DMS53 treated with DMSO at 0.1 percent for 48 hours (cell line): ENCODE measurements at regions not wholly inside any gene's neighbourhood (a gene's known extent, or its start where the extent isn't known, plus 50 kb on each side); places are given as distances from the start of the nearest gene placed in this dataset.
"Not testable (repeated sequence)": the region's sequence is repeated elsewhere in the genome, so short reads cannot be mapped to it uniquely, and the experiment has no call there.

Source experiments
- DNase-seq: peaks from one replicate; lab custom pipeline; 2025; ENCODE audit not compliant: unreplicated experiment; lab: John Stamatoyannopoulos, UW

GRCh38 chr17:69669441-69670178 lies 255.1 kb downstream of the MAP2K6 start:
- DNase-seq = no peak

- no peak for DNase-seq
These were observed 258.4 kb downstream of the MAP2K6 start for GRCh38 chr17:69672924-69673323.

GRCh38 chr17:69677130-69677529 lies 262.6 kb downstream of the MAP2K6 start:
- no peak for DNase-seq

- DNase-seq = no peak
These were observed 263.7 kb downstream of the MAP2K6 start for GRCh38 chr17:69678206-69678605.

- no peak for DNase-seq
These were observed 265.3 kb downstream of the MAP2K6 start for GRCh38 chr17:69679829-69680228.

- DNase-seq = no peak
These were observed 269.8 kb downstream of the MAP2K6 start for GRCh38 chr17:69684251-69684650.

- not testable (repeated sequence) for DNase-seq
These were observed 270.7 kb downstream of the MAP2K6 start for GRCh38 chr17:69685150-69685549.

- DNase-seq = no peak
These were observed 276.0 kb downstream of the MAP2K6 start for GRCh38 chr17:69690531-69690930.

GRCh38 chr17:69692171-69692570 lies 277.7 kb downstream of the MAP2K6 start:
- DNase-seq = no peak

- no peak for DNase-seq
These were observed 281.1 kb downstream of the MAP2K6 start for GRCh38 chr17:69695646-69696045.

GRCh38 chr17:69696650-69697049 lies 282.2 kb downstream of the MAP2K6 start:
- DNase-seq = no peak

- DNase-seq = not testable (repeated sequence)
These were observed 283.9 kb downstream of the MAP2K6 start for GRCh38 chr17:69698352-69698751.

GRCh38 chr17:69702078-69702477 lies 287.6 kb downstream of the MAP2K6 start:
- DNase-seq = peak; percentile 61

- no peak for DNase-seq
These were observed 289.3 kb downstream of the MAP2K6 start for GRCh38 chr17:69703751-69704150.

GRCh38 chr17:69704935-69705334 lies 290.4 kb downstream of the MAP2K6 start:
- DNase-seq = no peak

- DNase-seq = no peak
These were observed 291.6 kb downstream of the MAP2K6 start for GRCh38 chr17:69706127-69706526.

- DNase-seq = no peak
These were observed 294.9 kb downstream of the MAP2K6 start for GRCh38 chr17:69709441-69709840.

- no peak for DNase-seq
These were observed 296.4 kb downstream of the MAP2K6 start for GRCh38 chr17:69710926-69711325.

- DNase-seq = no peak
These were observed 297.0 kb downstream of the MAP2K6 start for GRCh38 chr17:69711541-69711940.

GRCh38 chr17:69712801-69713311 lies 298.4 kb downstream of the MAP2K6 start:
- no peak for DNase-seq

GRCh38 chr17:69713815-69714214 lies 299.3 kb downstream of the MAP2K6 start:
- no peak for DNase-seq

GRCh38 chr17:69714669-69715068 lies 300.2 kb downstream of the MAP2K6 start:
- DNase-seq = no peak

- DNase-seq = no peak
These were observed 301.2 kb downstream of the MAP2K6 start for GRCh38 chr17:69715656-69716055.
